HEK293T (cell line): ENCODE measurements at regions not wholly inside any gene's neighbourhood (a gene's known extent, or its start where the extent isn't known, plus 50 kb on each side); places are given as distances from the start of the nearest gene placed in this dataset.

Experiments
- BHLHE40 ChIP-seq: fragments of 450-650 bp; IDR thresholded peaks from 2 replicates; pipeline ENCODE4 v1.6.1; 2016; ENCODE audit warnings: mild to moderate bottlenecking, moderate library complexity, borderline replicate concordance
- CTBP1 ChIP-seq: fragments of 450-650 bp; IDR thresholded peaks from 2 replicates; pipeline ENCODE4 v1.6.1; 2016; ENCODE audit warnings: borderline replicate concordance
- ELF4 ChIP-seq: fragments of 450-650 bp; IDR thresholded peaks from 2 replicates; pipeline ENCODE4 v1.6.1; 2017; ENCODE audit warnings: antibody characterized with exemption
- FOXA1 ChIP-seq: fragments of 450-650 bp; IDR thresholded peaks from 2 replicates; pipeline ENCODE4 v1.6.1; 2016; ENCODE audit warnings: mild to moderate bottlenecking
- FOXK2 ChIP-seq: fragments of 450-650 bp; IDR thresholded peaks from 2 replicates; pipeline ENCODE4 v1.6.1; 2016; ENCODE audit warnings: mild to moderate bottlenecking
- FOXM1 ChIP-seq: fragments of 450-650 bp; IDR thresholded peaks from 2 replicates; pipeline ENCODE4 v1.6.1; 2017; ENCODE audit warnings: mild to moderate bottlenecking, borderline replicate concordance
- HDGF ChIP-seq: fragments of 450-650 bp; IDR thresholded peaks from 2 replicates; pipeline ENCODE4 v1.6.1; 2017; ENCODE audit warnings: antibody characterized with exemption, borderline replicate concordance
- L3MBTL2 ChIP-seq: fragments of 450-650 bp; conservative IDR thresholded peaks from 2 replicates; pipeline ENCODE4 v1.6.1; 2016; ENCODE audit warnings: mild to moderate bottlenecking
- LEF1 ChIP-seq: fragments of 450-650 bp; IDR thresholded peaks from 2 replicates; pipeline ENCODE4 v1.6.1; 2017; ENCODE audit warnings: mild to moderate bottlenecking, borderline replicate concordance
- SP1 ChIP-seq: fragments of 450-650 bp; IDR thresholded peaks from 2 replicates; pipeline ENCODE4 v1.6.1; 2017
- SUZ12 ChIP-seq: fragments of 450-650 bp; IDR thresholded peaks from 2 replicates; pipeline ENCODE4 v1.6.1; 2016; ENCODE audit warnings: mild to moderate bottlenecking
- TF ChIP-seq, protein P1 (sequence below): fragments of 450-650 bp; IDR thresholded peaks from 2 replicates; pipeline ENCODE4 v1.6.1; 2016

GRCh38 chr2:237236188-237236587 lies 150.5 kb downstream of the COPS8 start:
- TF ChIP-seq SUZ12 (no peak), BHLHE40 (no peak), L3MBTL2 (no peak), FOXK2 (no peak), ELF4 (no peak), FOXA1 (no peak), FOXM1 (no peak), LEF1 (no peak), SP1 (no peak), CTBP1 (no peak), HDGF (no peak)
- TF ChIP-seq, protein P1, sequence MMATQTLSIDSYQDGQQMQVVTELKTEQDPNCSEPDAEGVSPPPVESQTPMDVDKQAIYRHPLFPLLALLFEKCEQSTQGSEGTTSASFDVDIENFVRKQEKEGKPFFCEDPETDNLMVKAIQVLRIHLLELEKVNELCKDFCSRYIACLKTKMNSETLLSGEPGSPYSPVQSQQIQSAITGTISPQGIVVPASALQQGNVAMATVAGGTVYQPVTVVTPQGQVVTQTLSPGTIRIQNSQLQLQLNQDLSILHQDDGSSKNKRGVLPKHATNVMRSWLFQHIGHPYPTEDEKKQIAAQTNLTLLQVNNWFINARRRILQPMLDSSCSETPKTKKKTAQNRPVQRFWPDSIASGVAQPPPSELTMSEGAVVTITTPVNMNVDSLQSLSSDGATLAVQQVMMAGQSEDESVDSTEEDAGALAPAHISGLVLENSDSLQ, result no peak
